Common myeloid progenitor, CD34-positive (primary cell): ENCODE measurements at regions not wholly inside any gene's neighbourhood (a gene's known extent, or its start where the extent isn't known, plus 50 kb on each side); places are given as distances from the start of the nearest gene placed in this dataset.
"Not testable (repeated sequence)": the region's sequence is repeated elsewhere in the genome, so short reads cannot be mapped to it uniquely, and the experiment has no call there.

Source experiments
- CTCF ChIA-PET: fragments of 350-600 bp; sonication (Branson Sonifier 250); formaldehyde crosslinking; loops from one replicate; lab custom pipeline; 2021; ENCODE audit warnings: antibody characterized with exemption; lab: Charles Lee
- POLR2A ChIA-PET: fragments of 350-600 bp; sonication (Branson Sonifier 250); formaldehyde crosslinking; loops from one replicate; lab custom pipeline; 2021; ENCODE audit warnings: antibody characterized with exemption; lab: Charles Lee
- DNase-seq, 3 donors: peaks; one replicate each; pipeline versions ENCODE4 v3.0.0 to v3.0.0-alpha.2; 2013
- H3K27ac ChIP-seq, 2 experiments: 1 replicate in 1 of 2; 2 replicates in 1 of 2; pipeline ENCODE4 v1.7.0; 2013; ENCODE audit warnings: inconsistent platforms in 2 of 2, low read length in 2 of 2, mild to moderate bottlenecking in 2 of 2, low read depth in 1 of 2, moderate library complexity in 1 of 2; ENCODE audit not compliant: severe bottlenecking in 2 of 2, insufficient read depth in 1 of 2, poor library complexity in 1 of 2
- H3K27me3 ChIP-seq, 5 experiments: replicated peaks in 2 of 5; 1 replicate in 3 of 5; 2 replicates in 2 of 5; pipeline versions ENCODE4 v1.6.1 to v1.7.0; 2013; ENCODE audit warnings: low read length in 4 of 5, mild to moderate bottlenecking in 2 of 5, moderate library complexity in 2 of 5, inconsistent platforms in 1 of 5; ENCODE audit not compliant: insufficient read depth in 5 of 5, control insufficient read depth in 4 of 5
- H3K36me3 ChIP-seq, 4 experiments: 1 replicate in 2 of 4; 2 replicates in 2 of 4; pipeline versions ENCODE4 v1.6.1 to v1.7.0; 2013; ENCODE audit warnings: low read length in 3 of 4, control low read depth in 1 of 4, mild to moderate bottlenecking in 1 of 4; ENCODE audit not compliant: control insufficient read depth in 4 of 4, insufficient read depth in 4 of 4
- H3K4me1 ChIP-seq, 4 experiments: 1 replicate in 3 of 4; 2 replicates in 1 of 4; pipeline versions ENCODE4 v1.6.1 to v1.7.1; 2013; ENCODE audit warnings: low read length in 3 of 4, mild to moderate bottlenecking in 3 of 4, control low read depth in 1 of 4, inconsistent platforms in 1 of 4, moderate library complexity in 1 of 4; ENCODE audit not compliant: control insufficient read depth in 4 of 4, insufficient read depth in 4 of 4; ENCODE audit errors: control extremely low read depth in 1 of 4
- H3K4me3 ChIP-seq, 7 experiments: 1 replicate in 4 of 7; 2 replicates in 3 of 7; pipeline versions ENCODE4 v1.5.1 to v1.7.0; 2013; ENCODE audit warnings: mild to moderate bottlenecking in 7 of 7, low read length in 6 of 7, moderate library complexity in 6 of 7, inconsistent platforms in 2 of 7, low read depth in 2 of 7, control low read depth in 1 of 7; ENCODE audit not compliant: insufficient read depth in 4 of 7, control insufficient read depth in 1 of 7; ENCODE audit errors: extremely low read depth in 1 of 7
- H3K9me3 ChIP-seq, 5 experiments: 1 replicate in 4 of 5; 2 replicates in 1 of 5; pipeline versions ENCODE4 v1.6.1 to v1.7.1; 2013; ENCODE audit warnings: low read length in 4 of 5, mild to moderate bottlenecking in 2 of 5, inconsistent platforms in 1 of 5, low read depth in 1 of 5, moderate library complexity in 1 of 5; ENCODE audit not compliant: control insufficient read depth in 4 of 5, insufficient read depth in 2 of 5; ENCODE audit errors: control extremely low read depth in 1 of 5
- WGBS: methylation state at CpG from one replicate; pipeline ENCODE4 v1.1.5; 2013; ENCODE audit not compliant: insufficient coverage; 5-methylcytosine and 5-hydroxymethylcytosine counted together

DNA sequence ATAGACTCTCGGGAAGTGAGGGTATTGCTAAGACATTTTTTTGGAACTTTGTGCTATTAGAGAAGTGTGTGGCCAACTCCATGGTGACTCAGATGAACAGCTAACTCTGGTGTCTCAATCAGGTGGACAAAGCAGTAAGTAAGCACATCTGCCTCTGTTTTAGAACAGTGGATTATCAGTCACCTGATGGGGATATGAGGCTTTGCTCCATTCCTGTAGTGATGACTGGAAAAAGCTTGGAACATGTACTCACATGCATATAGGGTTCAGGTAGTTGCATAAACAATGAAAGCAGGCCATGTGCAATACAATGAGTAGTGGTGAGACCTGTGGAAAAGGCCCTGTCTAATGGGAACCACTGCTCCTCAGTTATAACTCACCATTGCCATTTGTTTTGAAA, 168.2 kb upstream of the FBN2 start:
- CTCF ChIA-PET = no interaction called here
- no peaks in the 10 kb centered on the region for H3K36me3 ChIP-seq
- DNase-seq = no peak
- no peak overlapping the region for H3K4me3 ChIP-seq
- POLR2A ChIA-PET = no interaction called here
- H3K9me3 ChIP-seq = no peaks in the 10 kb centered on the region
- H3K27ac ChIP-seq = no peak overlapping the region
- H3K4me1 ChIP-seq = no peaks in the 10 kb centered on the region
- no peaks in the 10 kb centered on the region for H3K27me3 ChIP-seq
- WGBS = 100% methylated on average over 1 of the region's 1 CpG

DNA sequence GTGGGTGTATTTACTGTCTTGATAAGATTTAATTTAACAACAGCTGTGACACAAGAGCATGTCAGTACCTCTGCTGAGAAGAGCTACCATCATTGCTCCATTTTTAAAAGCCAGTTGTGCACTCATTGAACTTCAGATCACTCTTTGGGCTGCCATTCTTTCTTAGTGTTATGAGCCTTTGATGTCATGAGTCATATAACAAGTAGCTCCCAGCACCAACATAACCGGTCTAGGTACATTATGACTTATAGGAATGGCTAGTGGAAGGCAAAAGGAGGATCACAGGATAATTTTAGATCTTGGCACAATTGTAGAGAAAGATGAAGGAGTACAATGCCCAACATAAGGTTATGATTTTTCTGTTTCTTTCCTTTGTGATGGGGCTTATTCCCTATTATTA, 170.8 kb upstream of the FBN2 start:
- no peak for DNase-seq
- Histone ChIP-seq H3K36me3 (no peaks in the 10 kb centered on the region), H3K4me1 (no peaks in the 10 kb centered on the region), H3K4me3 (no peak overlapping the region), H3K27me3 (no peaks in the 10 kb centered on the region), H3K9me3 (no peaks in the 10 kb centered on the region), H3K27ac (no peak overlapping the region)
- 100% methylated on average over 1 of the region's 1 CpG for WGBS
- ChIA-PET POLR2A (no interaction called here), CTCF (no interaction called here)

DNA sequence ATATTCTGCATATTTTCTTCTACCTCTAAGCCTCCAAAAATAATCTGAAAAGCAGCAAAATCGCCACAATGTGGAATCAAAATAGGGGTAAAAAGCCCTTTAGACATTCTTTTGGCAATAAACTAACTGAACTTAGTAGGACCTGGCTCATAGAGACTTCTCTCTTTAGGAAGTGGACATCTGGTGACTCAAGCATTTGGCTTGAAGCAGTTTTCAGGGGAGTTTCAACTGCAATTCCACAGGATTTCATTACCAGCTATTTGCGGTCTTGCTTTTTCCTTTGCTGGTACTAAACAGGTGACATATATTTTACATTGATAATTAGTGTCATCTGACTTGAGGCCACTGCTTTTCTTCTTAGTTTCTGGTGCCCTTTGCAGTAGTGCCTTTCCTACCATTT, 173.2 kb upstream of the FBN2 start:
- no peaks in the 10 kb centered on the region for H3K4me1 ChIP-seq
- H3K9me3 ChIP-seq = peaks cover 0 to 1% (median 0%) of the 10 kb centered on the region in 5 experiments
- H3K27ac ChIP-seq = no peak overlapping the region
- ChIA-PET POLR2A (no interaction called here), CTCF (no interaction called here)
- no peak overlapping the region for H3K4me3 ChIP-seq
- H3K27me3 ChIP-seq = no peaks in the 10 kb centered on the region
- WGBS = 83% methylated on average over 1 of the region's 2 CpGs
- H3K36me3 ChIP-seq = no peaks in the 10 kb centered on the region
- no peak for DNase-seq

DNA sequence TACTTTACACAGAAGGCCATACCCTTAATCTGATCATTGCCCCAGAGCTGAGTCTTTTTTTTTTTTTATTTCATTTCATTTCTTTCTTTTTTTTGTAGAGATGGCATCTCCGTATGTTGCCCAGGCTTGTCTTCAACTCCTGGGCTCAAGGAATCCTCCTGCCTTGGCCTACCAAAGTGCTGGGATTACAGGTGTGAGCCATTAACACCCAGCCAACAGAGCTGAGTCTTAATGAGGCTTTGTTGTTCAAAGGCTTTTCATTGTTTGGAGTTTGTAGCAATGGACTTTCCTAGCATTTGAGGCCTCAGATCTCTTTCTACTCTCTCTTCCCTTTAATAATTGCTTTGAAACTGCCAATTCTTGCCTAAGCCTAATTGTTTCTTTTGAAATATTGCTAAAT, 176.5 kb upstream of the FBN2 start:
- Histone ChIP-seq H3K4me1 (no peaks in the 10 kb centered on the region), H3K4me3 (no peak overlapping the region), H3K27me3 (no peaks in the 10 kb centered on the region), H3K9me3 (peaks cover 0 to 1% (median 0%) of the 10 kb centered on the region in 5 experiments), H3K27ac (no peak overlapping the region), H3K36me3 (no peaks in the 10 kb centered on the region)
- CTCF ChIA-PET = no interaction called here
- POLR2A ChIA-PET = no interaction called here
- WGBS = no CpG with 5 or more reads among the region's 1 CpG
- no peak for DNase-seq

DNA sequence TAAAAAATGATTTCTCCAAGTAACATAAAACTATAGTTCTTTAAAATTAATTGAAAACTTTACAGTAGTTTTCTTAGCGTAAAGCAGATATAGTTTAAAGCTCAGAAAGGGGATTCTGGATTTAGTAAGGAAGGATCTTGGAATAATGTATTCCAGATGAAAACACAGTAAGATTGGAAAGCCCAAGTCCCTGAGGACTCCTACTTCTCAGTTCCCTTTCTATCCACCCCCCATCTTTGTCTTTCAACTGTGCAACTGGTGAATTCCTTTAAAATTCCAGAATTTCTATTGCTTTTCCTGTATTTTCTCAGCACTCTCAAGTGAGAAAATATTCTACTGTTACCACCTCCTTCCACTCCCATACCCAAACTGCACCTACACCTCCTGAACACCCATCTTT, 184.5 kb upstream of the FBN2 start:
- POLR2A ChIA-PET = no interaction called here
- Histone ChIP-seq H3K36me3 (no peaks in the 10 kb centered on the region), H3K4me1 (no peaks in the 10 kb centered on the region), H3K27me3 (no peaks in the 10 kb centered on the region), H3K4me3 (no peak overlapping the region), H3K9me3 (peaks cover 0 to 2% (median 0%) of the 10 kb centered on the region in 5 experiments), H3K27ac (no peak overlapping the region)
- WGBS = no CpG with 5 or more reads among the region's 1 CpG
- CTCF ChIA-PET = no interaction called here
- no peak for DNase-seq

DNA sequence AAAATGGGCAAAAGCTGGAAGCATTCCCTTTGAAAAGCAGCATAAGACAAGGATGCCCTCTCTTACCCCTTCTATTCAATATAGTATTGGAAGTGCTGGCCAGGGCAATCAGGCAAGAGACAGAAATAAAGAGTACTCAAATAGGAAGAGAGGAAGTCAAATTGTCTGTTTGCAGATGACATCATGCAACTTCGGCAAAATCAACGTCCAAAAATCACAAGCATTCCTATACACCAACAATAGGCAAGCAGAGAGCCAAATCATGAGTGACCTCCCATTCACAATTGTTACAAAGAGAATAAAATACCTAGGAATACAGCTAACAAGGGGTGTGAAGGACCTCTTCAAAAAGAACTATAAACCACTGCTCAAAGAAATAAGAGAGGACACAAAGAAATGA, 192.0 kb upstream of the FBN2 start:
- no CpG with 5 or more reads among the region's 2 CpGs for WGBS

DNA sequence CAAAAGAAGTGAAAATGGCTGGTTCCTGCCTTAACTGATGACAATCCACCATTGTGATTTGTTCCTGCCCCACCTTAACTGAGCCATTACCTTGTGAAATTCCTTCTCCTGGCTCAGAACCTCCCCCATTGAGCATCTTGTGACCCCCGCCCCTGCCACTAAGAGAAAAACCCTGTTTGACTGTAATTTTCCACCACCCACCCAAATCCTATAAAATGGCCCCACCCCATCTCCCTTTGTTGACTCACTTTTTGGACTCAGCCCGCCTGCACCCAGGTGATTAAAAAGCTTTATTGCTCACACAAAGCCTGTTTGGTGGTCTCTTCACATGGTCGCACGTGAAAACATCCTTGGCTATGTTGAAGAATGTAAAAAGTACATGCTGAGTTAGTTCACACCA, 197.6 kb upstream of the FBN2 start:
- DNase-seq, POLR2A ChIA-PET, H3K4me1 ChIP-seq, H3K36me3 ChIP-seq, H3K4me3 ChIP-seq, H3K9me3 ChIP-seq, H3K27ac ChIP-seq, H3K27me3 ChIP-seq, CTCF ChIA-PET: not testable (repeated sequence)
- WGBS = 60% methylated on average over 1 of the region's 4 CpGs

More for the DNA sequence above, 192.0 kb upstream of the FBN2 start:
- CTCF ChIA-PET, H3K27ac ChIP-seq, H3K36me3 ChIP-seq, POLR2A ChIA-PET, H3K4me1 ChIP-seq, H3K4me3 ChIP-seq, H3K27me3 ChIP-seq, DNase-seq, H3K9me3 ChIP-seq: not testable (repeated sequence)
